ENCODE measurements at regions not wholly inside any gene's neighbourhood (a gene's known extent, or its start where the extent isn't known, plus 50 kb on each side); places are given as distances from the start of the nearest gene placed in this dataset.

GRCh38 chr10:130407052-130407451 lies 270.9 kb downstream of the GLRX3 start:
- no peak overlapping the region for H3K4me3 Mint-ChIP-seq
- Histone ChIP-seq H3K4me2 (ENCODE audit: insufficient read depth, insufficient read length, low read length) (no peak overlapping the region), H2BK12ac (ENCODE audit: insufficient read length, low read depth, low read length) (no peak overlapping the region), H3T11ph (ENCODE audit: low read length) (no peak overlapping the region), H2BK15ac (ENCODE audit: low read depth, low read length) (no peak overlapping the region), H3K18ac (ENCODE audit: insufficient read length, low read depth, low read length) (no peak overlapping the region), H3K79me1 (ENCODE audit: insufficient read depth, low read depth, low read length, poor library complexity, severe bottlenecking) (no peaks in the 10 kb centered on the region), H4K8ac (replicated peaks; ENCODE audit: insufficient read length, low read depth, low read length) (no peak overlapping the region), H2BK120ac (ENCODE audit: low read depth, low read length, poor library complexity, severe bottlenecking) (no peak overlapping the region), H3K27me3 (ENCODE audit: insufficient read depth, low read length) (no peaks in the 10 kb centered on the region; the same call in 1 of the 2 replicates), H3K14ac (ENCODE audit: insufficient read depth, low read length) (no peak overlapping the region), H3K27ac (ENCODE audit: insufficient read length, low read depth, low read length) (no peak overlapping the region), H3K4me1 (ENCODE audit: insufficient read depth, low read length) (no peaks in the 10 kb centered on the region; the same call in 1 of the 2 replicates), H3K9ac (ENCODE audit: extremely low read depth, insufficient read length, low read length) (no peak overlapping the region), H2BK5ac (ENCODE audit: insufficient read length, low read length) (no peak overlapping the region), H2AFZ (ENCODE audit: low read length) (no peak overlapping the region), H3K9me3 (ENCODE audit: control insufficient read depth, low read depth, low read length) (no peaks in the 10 kb centered on the region), H2BK20ac (ENCODE audit: low read depth, low read length, poor library complexity, severe bottlenecking) (no peak overlapping the region), H3K23ac (ENCODE audit: insufficient read length, low read depth, low read length) (no peak overlapping the region), H2AK5ac (ENCODE audit: insufficient read length, low read length) (no peak overlapping the region), H4K5ac (ENCODE audit: insufficient read length, low read depth, low read length) (no peak overlapping the region), H3K79me2 (ENCODE audit: insufficient read depth, low read length) (no peaks in the 10 kb centered on the region), H4K91ac (ENCODE audit: insufficient read length, low read depth, low read length) (no peak overlapping the region), H3K23me2 (ENCODE audit: insufficient read length, low read depth, low read length, poor library complexity, severe bottlenecking) (no peaks in the 10 kb centered on the region), H3K56ac (ENCODE audit: insufficient read length, low read depth, low read length) (no peak overlapping the region), H3K4ac (ENCODE audit: low read depth, low read length) (no peak overlapping the region), H4K20me1 (ENCODE audit: control insufficient read depth, insufficient read depth, insufficient read length) (no peaks in the 10 kb centered on the region)
- H3K4me1 Mint-ChIP-seq: peaks cover 25 to 34% of the 10 kb centered on the region in 2 experiments
- H3K36me3 Mint-ChIP-seq (ENCODE audit: insufficient read depth in 1 of 3, low read depth in 3 of 3): no peaks in the 10 kb centered on the region; a peak in 1 of 7 replicates
- no peaks in the 10 kb centered on the region for H3K9me3 Mint-ChIP-seq
- WGBS (ENCODE audit: extremely low coverage, insufficient read length, low lambda C conversion rate): no CpG with 5 or more reads among the region's 4 CpGs
- TF ChIP-seq, protein P1, sequence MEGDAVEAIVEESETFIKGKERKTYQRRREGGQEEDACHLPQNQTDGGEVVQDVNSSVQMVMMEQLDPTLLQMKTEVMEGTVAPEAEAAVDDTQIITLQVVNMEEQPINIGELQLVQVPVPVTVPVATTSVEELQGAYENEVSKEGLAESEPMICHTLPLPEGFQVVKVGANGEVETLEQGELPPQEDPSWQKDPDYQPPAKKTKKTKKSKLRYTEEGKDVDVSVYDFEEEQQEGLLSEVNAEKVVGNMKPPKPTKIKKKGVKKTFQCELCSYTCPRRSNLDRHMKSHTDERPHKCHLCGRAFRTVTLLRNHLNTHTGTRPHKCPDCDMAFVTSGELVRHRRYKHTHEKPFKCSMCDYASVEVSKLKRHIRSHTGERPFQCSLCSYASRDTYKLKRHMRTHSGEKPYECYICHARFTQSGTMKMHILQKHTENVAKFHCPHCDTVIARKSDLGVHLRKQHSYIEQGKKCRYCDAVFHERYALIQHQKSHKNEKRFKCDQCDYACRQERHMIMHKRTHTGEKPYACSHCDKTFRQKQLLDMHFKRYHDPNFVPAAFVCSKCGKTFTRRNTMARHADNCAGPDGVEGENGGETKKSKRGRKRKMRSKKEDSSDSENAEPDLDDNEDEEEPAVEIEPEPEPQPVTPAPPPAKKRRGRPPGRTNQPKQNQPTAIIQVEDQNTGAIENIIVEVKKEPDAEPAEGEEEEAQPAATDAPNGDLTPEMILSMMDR (conservative IDR thresholded peaks at IDR 0.05): no peak
- peak; percentile 8 for DNase-seq
- H3K27ac Mint-ChIP-seq: no peak overlapping the region
- H3K27me3 Mint-ChIP-seq (ENCODE audit: low read depth): peaks cover 25% of the 10 kb centered on the region

All from H9 (cell line).